Omental fat pad (tissue), 3 donors: ENCODE measurements at regions not wholly inside any gene's neighbourhood (a gene's known extent, or its start where the extent isn't known, plus 50 kb on each side); places are given as distances from the start of the nearest gene placed in this dataset.
A peak's percentile ranks its signal among the peaks of the same experiment; 100 is the strongest.

Experiments used
- ATAC-seq: fragments of 150-250 bp; one replicate; pipeline ENCODE4 v1.9.1; 2016; ENCODE audit warnings: mild to moderate bottlenecking, moderate library complexity; ENCODE audit not compliant: low FRiP score
- DNase-seq: peaks from one replicate; pipeline ENCODE4 v3.0.0-alpha.2; 2019; ENCODE audit warnings: low spot score
- TF ChIP-seq, protein P1 (sequence below), 3 donors: fragments of 450-650 bp; IDR thresholded peaks; one replicate each; pipeline ENCODE4 v1.5.1; 2016 to 2017; ENCODE audit warnings: antibody characterized with exemption in 3 of 3, mild to moderate bottlenecking in 3 of 3, moderate library complexity in 2 of 3

DNA sequence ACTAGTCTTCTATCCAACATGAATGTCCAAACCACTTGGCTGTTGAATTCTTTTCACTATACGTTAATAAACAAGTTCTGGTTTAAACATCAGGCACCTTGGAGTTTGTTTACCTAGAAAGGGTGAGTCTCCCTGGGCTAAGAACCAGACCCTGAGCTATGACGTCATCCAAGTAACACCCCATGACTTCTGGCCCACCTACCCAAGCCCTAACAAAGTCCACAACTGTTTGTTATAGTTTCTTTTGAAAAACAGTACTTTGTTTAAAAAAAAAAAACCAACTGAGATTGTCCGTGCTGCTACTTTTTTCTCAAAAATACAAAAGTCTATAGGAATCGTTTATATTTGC lies 146.9 kb upstream of the BEND6 start:
- TF ChIP-seq, protein P1, sequence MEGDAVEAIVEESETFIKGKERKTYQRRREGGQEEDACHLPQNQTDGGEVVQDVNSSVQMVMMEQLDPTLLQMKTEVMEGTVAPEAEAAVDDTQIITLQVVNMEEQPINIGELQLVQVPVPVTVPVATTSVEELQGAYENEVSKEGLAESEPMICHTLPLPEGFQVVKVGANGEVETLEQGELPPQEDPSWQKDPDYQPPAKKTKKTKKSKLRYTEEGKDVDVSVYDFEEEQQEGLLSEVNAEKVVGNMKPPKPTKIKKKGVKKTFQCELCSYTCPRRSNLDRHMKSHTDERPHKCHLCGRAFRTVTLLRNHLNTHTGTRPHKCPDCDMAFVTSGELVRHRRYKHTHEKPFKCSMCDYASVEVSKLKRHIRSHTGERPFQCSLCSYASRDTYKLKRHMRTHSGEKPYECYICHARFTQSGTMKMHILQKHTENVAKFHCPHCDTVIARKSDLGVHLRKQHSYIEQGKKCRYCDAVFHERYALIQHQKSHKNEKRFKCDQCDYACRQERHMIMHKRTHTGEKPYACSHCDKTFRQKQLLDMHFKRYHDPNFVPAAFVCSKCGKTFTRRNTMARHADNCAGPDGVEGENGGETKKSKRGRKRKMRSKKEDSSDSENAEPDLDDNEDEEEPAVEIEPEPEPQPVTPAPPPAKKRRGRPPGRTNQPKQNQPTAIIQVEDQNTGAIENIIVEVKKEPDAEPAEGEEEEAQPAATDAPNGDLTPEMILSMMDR (IDR thresholded peaks at IDR 0.05): no peak
- ATAC-seq (no peak), DNase-seq (no peak)

- ATAC-seq: no peak
- TF ChIP-seq, protein P1 (IDR thresholded peaks at IDR 0.05): no peak
Measured at GRCh38 chr6:56807326-56807988, 147.4 kb upstream of the BEND6 start.

DNA sequence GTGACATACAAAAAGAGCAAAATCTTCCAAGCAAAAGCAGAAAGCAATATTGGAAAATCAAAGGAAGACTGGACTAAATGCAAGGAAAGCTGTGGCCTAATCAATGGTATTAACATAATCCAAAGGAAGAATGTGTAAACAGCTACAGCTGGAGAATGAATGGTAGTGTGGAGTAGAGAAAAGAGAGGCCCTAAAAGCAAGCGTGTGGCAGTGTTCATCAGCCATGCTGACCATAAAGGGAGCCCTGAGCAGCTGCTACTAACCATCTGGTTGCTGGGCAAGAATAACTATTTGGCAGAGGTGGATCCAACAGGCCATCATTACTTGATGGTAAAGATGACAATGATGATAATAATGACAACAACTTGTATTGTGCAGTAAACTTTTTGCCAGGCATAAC lies 148.5 kb upstream of the BEND6 start:
- no peak for ATAC-seq
- TF ChIP-seq, protein P1 (IDR thresholded peaks at IDR 0.05): no peak
- no peak for DNase-seq

More at GRCh38 chr6:56807326-56807988, 147.4 kb upstream of the BEND6 start:
- no peak for DNase-seq

- ATAC-seq (peak; percentile 86), DNase-seq (no peak)
- TF ChIP-seq, protein P1 (IDR thresholded peaks at IDR 0.05): no peak
Measured at GRCh38 chr6:56804996-56805395, 149.9 kb upstream of the BEND6 start.

DNA sequence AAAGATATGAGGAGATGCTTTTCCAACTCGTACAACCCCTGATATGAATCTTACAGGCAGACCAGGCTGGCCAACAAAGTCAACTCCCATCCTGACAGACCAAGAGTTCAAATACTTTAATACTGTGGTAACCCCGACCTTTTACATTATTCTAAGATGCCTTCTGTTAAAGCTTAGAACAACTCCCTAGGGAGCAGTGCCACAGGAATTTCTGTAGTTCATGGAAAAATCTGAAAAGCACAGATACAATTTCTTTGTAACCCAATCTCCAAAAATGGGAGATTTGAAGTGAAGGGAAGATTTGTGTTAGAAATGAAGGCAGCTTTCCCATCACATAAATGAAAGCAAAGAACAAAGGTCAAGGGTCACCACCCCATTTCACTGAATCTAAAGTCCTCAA lies 151.3 kb upstream of the BEND6 start:
- ATAC-seq (no peak), DNase-seq (no peak)
- TF ChIP-seq, protein P1 (IDR thresholded peaks at IDR 0.05): no peak

GRCh38 chr6:56802584-56802983 lies 152.3 kb upstream of the BEND6 start:
- DNase-seq: no peak
- no peak for ATAC-seq
- TF ChIP-seq, protein P1 (IDR thresholded peaks at IDR 0.05): no peak

DNA sequence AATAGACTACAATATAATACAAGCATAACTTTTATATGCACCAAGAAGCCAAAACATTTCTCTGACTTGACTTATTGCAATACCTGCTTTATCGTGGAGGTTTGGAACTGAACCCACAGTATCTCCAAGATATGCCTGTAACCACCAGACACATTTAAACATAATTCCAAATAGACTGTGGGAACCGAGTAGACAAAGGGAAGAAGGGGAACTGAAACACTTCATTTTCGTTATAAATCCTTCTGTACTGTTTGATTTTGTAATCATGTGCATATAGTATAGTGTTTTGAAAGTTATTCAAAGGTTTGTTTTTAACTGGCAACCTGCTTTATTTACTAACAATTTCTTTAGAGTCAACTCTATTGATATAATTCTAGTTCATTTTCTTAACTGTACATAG lies 154.9 kb upstream of the BEND6 start:
- ATAC-seq (no peak), DNase-seq (no peak)
- TF ChIP-seq, protein P1 (IDR thresholded peaks at IDR 0.05): no peak
